Hematopoietic multipotent progenitor cell (in vitro differentiated cells): ENCODE measurements at regions not wholly inside any gene's neighbourhood (a gene's known extent, or its start where the extent isn't known, plus 50 kb on each side); places are given as distances from the start of the nearest gene placed in this dataset.
"Not testable (repeated sequence)": the region's sequence is repeated elsewhere in the genome, so short reads cannot be mapped to it uniquely, and the experiment has no call there.

Experiments used
- DNase-seq, 3 donors: peaks; one replicate each; pipeline ENCODE4 v3.0.0-alpha.2; 2011 to 2015; ENCODE audit warnings: low read depth in 2 of 3, low spot score in 2 of 3

DNA sequence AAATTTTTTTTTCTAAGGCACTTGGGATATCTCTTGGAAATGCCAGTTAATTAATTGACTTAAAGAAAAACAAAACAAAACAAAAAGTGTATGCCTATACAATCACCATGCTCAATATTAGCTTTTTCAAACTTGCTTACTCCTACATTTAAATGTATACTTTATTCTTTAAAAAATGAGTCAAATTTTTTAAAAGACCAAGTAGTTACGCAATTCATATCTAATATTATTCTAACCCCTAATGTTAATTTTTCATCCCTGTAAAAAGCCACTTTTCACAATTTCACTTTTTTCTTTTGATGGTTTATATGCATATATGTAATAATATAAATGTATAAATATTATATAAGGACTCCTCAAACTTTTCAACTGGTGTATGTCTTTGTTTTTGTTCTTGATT lies 211.2 kb downstream of the PRDM9 start:
- DNase-seq = no peak

DNA sequence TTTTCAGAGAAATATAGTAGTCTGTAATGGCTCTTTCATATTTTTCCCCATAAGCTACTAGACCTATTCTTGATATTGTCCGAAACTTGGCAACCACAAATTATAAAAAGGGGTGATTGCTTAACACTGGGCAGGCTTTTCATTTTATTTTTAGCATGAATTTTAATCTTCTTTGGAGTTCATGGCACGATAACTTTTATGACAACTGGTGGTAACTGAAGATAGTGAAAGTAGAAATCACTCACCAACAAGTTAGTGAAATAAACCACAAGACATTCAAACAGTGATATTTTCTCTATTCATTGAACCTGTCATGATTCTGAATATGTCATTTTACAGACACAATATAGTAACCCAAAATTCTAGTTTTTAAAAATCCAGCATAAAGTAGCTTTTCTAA lies 213.9 kb downstream of the PRDM9 start:
- DNase-seq = peak in 1 of 3 donors; percentile 2

DNA sequence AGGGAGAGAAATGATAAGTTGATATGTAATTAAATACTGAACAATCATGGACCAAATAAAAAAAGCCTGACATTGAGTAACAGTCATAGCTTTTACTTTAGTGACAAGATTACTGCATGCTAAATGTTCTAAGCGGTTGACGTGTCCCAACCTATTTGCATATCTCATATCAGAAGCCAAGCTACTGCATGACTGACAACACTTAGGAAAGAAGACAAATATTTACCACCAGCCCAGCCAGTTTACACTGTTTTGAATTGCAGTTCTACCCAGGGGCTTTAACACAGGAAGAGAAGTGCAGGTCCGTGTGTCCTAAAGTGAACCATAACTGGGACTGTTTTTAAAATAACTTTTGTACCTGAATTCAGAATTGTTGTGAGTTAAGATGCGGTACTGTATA lies 219.9 kb downstream of the PRDM9 start:
- DNase-seq = no peak

DNA sequence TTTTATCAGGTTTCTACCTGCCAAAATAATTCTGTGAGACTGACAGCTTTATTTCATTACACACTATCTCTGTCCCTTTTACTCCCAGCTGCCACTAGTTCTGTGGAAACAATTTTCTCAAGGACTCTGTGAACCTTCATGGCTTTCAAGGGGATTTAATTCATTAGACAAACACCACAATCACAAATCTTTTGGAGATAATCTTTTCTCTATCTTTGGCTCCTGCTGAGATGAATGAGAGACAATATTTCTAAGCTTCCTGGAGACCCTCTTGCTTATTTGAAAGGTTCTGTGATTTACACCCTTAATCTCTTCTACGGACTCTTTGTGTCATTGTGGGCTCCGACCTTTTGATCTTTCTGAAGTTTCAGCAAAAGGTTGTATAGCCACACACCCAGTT lies 222.6 kb downstream of the PRDM9 start:
- no peak for DNase-seq

DNA sequence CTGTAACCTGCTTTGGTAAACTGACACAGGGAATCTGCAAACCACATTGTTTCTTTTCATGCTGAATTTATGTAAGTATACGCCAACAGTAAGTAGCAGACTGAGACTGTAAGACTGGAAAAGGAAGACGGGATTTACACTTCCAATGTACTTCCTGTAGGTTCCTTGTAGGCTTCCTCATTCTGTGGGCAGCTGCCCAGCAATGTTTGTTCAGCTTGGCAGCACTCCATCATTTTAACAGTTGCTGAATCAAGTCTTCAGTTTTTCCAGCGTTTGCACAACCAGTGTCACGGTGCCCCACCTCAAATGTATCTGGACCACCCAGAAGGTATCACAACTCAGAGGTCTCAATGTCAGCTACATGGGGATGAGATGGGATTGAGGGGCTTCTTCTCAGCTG lies 232.6 kb downstream of the PRDM9 start:
- DNase-seq = no peak

DNA sequence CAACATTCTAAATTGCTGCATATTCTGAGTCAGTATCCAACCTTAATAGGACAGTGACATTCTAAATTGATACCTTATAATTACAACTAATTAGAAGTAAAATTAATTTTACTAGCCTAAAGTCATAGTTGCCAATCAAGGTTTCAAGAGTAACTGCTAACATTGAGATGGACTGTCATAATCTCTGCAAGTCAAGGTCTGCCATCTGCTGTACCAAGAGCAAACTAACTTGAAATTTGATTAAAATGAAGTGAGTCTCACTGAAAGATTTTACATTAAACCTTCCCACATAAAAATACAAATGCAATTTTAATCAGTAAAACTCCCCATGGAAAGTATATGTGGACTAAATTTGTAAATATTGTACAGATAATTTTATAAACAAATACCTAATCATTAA lies 235.3 kb downstream of the PRDM9 start:
- DNase-seq = peak in 1 of 3 donors; percentile 10

DNA sequence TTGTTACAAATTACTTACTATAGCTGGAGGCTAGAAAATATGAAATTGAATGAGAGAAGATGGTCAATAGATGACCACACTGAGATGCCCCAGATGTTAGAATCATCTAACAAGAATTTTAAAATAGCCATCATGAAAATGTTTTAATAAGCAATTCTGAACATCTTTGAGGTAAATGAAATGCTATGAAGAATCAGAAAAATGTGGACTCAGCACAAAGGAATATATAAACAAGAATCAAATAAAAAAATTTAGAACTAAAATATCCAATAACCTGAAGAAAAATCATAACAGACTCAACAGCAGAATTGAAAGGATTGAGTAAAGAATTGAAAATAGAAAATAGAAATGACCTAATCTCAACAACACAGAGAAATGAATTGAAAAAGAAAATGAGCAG lies 248.5 kb downstream of the PRDM9 start:
- DNase-seq = no peak

DNA sequence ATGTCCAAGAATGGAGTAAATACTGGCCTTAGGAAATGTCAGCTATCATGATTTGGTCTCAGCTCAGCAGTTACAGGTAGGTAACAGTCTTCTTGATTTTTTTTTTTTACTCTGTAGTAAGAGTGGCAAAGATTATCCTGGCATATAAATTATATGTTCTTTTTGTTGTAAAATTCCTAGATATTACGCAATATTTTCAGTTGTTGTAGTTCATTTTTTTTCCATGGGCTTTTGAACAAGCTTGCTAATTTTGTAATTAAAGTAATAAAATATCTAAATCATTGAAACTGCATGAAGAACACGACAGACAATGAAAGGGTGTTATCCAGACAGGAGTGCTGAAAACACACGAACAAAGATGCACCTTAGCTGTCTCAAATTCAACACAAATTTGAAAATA lies 249.4 kb downstream of the PRDM9 start:
- no peak for DNase-seq

DNA sequence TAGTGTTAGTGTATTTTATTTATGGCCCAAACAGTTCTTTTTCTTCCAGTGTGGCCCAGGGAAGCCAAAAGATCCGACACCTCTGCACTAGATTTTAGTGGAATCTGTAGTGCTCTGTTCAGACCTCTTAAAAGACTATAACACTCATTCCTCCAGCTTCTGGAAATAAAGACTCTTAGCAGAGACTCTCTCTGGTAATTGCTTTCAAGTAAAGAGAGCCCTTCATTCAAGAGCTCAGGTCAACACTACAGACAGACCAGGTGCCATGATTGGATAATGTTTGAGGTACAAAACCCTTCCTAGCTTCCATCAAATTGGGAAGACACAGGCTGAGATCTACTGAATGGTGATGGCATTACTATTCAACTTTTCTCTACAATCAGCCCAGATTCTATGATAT lies 255.8 kb downstream of the PRDM9 start:
- no peak for DNase-seq

DNA sequence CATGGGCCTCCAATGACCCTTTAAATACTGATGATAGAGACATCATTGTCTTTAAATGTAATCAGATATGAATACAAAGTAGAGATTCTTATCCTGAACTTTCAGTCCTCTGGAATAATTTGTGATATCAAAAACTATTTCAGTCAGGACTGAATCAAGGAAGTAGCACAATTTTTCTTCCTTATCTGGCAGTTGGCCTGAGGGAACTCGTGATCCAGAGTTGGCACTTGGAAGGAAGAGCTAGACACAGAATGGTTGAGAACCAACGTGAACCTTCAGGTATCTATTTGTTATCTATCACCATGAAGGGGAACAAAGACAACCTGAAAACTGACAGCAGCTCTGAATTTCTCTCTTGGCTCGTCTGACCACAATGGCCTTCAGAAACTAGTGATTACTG lies 269.3 kb downstream of the PRDM9 start:
- DNase-seq = no peak

DNA sequence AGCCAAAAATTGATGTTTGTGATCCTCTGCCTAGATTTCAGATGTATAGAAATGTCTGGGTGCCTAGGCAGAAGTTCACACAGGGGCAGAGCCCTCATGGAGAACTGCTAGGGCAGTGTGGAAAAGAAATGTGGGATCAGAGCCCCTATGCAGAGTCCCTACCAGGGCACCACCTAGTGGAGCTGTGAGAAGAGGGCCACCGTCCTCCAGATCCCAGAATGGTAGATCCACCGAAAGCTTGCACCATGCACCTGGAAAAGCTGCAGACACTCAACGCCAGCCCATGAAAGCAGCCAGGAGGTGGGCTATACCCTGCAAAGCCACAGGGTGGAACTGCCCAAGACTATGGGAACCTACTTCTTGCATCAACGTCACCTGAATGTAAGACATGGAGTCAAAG lies 292.9 kb downstream of the PRDM9 start:
- not testable (repeated sequence) for DNase-seq

DNA sequence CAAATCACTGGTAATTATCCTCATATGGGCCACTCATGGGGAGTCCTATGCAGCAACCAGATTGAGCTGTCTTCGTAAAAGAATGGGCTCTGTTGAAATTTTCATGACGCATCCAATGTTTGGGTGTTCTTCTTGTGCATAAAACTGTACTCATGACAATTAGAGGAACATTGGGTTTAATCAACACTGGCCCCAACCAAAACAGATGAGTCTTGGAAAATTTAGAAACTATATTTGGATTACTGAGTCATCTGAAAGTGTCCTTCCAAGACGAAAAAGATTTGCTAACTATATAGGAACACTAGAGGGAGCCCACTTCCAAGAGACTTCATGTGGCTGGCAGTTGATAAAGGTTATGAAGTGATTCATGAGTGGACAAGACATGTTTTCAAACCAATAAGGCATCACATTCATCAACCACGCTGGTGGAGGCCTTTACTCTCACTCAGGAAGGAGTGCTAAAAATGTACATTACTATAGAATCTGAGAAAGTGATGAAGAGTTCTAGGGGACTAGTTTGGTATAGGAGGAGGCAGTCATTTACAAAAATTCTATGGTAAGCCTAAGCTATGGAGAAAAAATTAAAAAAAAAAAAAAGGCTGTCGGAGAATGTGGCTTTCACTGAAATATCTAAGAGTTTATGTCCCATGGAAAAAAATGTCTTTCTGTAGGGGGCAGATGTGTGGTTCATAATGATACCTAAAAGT lies 313.5 kb downstream of the PRDM9 start:
- peak in 2 of 3 donors; percentile 15 to 27 for DNase-seq

DNA sequence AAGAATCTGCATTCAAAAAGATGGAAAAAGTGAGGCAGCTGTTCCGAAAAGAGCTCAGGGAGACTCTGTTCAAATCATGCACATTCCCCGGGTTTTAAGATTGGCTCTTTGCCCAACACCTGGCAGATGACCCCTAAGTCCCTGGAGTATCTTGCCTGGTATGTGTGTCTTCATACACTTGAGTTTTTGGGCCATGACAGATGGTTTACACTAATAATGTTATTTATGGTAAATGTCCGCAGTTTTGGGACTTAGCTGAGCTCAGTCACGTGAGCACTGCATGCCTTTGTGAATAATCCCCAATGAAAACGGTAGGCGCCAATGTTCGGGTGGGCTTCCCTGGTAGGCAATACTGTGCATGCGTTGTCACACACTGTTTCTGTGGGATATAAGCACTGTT lies 316.1 kb downstream of the PRDM9 start:
- DNase-seq = no peak

DNA sequence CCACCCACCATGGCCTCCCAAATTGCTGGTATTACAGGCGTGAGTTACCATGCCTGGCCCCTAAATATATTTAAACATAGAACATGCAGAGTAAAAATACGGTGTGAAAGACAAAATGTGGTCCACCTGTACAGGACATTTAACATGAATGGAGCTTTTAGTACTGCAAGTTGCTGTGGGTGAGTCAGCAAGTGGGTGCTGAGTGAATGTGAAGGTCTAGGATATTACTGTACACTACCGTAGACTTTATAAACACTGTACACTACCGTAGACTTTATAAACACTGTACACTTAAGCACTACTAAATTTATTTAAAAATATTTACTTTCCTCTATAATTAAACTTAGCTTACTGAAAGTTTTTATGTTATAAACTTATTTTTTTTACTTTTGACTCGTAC lies 317.8 kb downstream of the PRDM9 start:
- DNase-seq = no peak

DNA sequence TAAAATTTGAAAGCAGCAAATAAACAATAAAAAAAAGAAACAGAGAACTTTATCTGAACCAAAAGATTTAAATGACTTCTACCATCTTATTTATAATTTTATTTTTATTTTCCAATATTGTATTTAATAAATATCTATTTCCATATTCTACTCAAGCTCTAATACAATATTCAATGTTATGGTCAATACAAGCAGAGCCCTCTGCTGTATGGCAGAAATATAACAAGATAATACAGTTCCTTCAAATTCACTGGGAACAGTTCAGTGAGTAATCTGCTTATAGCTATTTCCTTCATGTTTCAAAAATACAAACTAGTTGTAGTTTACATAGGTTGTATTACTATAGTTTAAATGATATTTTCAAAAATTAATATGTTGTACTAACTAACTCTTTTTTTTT lies 332.7 kb downstream of the PRDM9 start:
- DNase-seq = no peak

DNA sequence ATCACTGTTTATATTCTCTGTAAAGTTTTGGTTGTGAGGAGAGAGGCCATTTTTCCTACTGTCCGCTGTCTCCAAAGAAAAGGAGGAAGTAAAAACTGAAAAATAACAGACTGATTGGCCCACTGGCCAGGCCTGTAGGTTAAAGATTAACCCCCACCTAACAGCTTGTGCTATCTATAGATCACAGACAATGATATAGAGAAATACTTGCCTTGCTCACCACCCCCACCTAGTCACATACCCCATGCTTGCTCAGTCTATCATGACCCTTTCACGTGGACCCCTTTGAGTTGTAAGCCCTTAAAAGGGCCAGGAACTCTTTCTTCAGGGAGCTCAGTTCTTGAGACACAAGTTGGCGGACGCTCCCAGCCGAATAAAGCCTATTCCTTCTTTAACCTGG lies 357.4 kb downstream of the PRDM9 start:
- DNase-seq = no peak

DNA sequence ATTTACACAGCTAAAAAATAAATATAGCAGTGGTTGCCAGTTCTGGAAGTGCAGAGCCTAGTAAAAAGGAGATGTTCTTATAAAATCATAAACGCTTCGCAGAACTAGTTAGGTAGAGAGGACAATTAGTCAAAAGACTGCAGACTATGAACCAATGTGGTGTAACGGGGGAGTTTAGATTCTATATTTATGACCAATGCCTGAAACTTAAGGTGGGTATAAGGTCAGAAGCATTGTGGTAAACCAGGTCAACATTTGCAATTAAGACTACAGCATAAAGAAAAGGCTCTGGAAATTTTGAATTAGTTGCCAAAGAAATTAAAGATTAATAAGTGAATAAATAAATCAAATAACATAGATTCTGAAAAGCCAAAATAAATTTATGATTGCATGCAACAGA lies 370.4 kb downstream of the PRDM9 start:
- no peak for DNase-seq

DNA sequence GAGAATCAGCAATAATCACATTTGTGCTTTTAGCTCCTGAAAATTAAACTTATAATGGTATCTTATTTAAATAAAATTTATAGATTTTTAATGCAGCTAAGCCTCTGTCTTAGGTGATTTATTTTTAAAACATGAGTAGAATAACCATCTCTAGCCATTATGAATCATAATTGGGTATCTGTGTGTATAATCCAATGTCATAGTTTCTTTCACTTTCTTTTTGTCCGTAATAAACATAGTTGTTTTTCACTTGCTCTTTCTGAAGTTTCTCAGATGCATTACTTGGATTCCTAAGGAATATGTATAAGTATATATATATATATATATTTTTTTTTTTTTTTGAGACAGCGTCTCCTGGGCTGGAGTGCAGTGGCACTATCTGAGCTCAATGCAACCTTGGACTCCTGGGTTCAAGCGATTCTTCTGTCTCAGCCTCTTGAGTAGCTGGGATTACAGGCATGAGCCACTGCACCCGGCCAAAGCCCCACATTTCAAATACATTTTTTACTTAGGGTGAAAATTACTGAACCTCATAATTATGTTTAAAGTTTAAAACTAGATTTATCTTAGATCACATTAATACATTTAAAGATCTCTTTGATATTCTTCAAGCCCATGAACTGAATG lies 377.1 kb downstream of the PRDM9 start:
- DNase-seq = no peak

DNA sequence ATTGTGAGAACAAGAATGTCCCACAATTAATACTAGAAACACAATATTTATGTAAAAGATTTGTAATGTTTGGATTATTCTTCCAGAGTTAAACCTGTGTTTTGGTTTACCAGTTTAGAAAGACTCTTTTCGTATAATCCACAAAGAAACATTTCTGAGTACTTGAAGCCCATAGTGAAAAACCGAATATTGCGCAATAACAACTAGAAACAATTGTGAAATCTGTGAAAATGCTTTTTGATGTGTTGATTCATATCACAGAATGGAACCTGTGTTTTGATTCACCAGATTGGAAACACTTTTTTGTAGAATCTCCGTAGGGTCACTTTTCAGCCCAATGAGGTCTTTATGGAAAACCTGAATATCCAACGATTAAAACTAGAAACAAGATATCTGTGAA lies 386.2 kb downstream of the PRDM9 start:
- DNase-seq = no peak

DNA sequence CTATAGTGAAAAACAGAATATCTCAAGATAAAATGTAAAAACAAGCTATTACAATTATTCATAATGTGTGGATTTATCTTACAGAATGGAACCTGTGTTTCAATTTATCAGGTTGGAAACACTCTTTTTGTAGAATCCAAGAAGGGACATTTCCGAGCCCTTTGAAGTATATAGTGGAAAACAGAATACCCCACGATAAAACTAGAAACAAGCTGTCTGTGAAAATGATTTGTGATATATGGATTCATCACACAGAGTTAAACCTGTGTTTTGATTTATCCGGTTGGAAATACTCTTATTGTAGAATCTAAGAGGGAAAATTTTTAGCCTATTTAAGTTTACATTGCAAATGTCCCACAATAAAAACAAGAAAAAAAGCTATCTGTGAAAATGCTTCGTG lies 388.2 kb downstream of the PRDM9 start:
- DNase-seq = no peak

DNA sequence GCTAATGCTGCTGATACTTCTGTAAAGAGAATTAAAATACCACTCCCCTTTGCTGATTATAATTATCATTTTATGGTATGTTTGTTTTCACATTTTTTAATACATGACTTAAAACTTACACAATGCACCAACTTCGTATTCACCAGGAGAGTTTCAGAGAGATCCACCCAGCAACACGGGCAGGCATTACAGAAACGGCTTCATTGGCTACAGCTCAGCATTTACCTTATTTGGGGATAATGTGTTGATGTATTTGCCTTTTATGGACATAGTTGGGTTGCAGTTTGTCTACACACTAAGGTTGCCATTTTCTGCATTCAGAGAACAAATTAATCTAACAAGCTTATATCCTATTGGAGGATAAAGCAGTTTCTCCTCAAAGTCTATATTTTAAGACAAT lies 423.6 kb downstream of the PRDM9 start:
- no peak for DNase-seq

DNA sequence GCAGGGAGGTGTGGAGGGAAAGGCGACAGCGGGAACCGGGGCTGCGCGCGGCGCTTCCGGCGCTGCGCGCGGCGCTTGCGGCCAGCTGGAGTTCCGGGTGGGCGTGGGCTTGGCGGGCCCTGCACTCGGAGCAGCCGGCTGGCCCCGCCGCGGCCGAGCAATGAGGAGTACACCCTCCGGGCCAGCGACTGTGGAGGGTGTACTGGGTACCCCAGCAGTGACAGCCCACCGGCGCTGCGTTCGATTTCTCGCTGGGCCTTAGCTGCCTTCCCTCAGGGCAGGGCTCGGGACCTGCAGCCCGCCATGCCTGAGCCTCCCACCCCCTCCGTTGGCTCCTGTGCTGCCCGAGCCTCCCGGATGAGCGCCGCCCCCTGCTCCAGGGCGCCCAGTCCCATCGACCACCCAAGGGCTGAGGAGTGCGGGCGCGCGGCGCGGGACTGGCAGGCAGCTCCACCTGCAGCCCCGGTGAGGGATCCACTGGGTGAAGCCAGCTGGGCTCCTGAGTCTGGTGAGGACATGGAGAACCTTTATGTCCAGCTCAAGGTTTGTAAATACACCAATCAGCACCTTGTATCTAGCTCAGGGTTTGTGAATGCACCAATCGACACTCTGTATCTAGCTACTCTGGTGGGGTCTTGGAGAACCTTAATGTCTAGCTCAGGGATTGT lies 444.0 kb downstream of the PRDM9 start:
- DNase-seq = peak in 1 of 3 donors; percentile 46
